ENCODE measurements at regions not wholly inside any gene's neighbourhood (a gene's known extent, or its start where the extent isn't known, plus 50 kb on each side); places are given as distances from the start of the nearest gene placed in this dataset.

DNA sequence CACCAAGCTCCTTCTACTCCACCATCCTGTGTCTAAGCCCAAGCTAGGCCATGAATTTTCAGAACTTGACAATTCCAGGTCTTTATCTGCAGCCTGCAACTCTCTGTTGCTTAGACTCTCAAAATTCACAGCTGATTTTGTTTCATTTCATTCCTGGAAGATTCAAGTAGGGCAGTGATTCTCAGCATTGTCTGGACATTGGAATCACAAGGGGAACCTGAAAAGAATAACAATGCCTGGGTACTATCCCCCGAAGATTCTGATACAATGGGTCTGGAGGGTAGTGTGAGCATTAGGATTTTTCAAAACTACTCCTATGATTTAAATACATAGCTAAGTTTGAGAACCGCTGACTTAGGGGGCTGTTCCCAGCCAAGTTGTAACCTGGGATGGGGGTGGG lies 534.7 kb upstream of the IL12A start:
- Mint-ChIP-seq H3K9me3 (no peaks in the 10 kb centered on the region), H3K27me3 (peaks cover 3% of the 10 kb centered on the region), H3K36me3 (no peaks in the 10 kb centered on the region), H3K4me1 (ENCODE audit: unreplicated experiment) (peaks cover 7% of the 10 kb centered on the region), H3K4me3 (no peak overlapping the region), H3K27ac (no peak overlapping the region)
- TF ChIP-seq, protein P1, sequence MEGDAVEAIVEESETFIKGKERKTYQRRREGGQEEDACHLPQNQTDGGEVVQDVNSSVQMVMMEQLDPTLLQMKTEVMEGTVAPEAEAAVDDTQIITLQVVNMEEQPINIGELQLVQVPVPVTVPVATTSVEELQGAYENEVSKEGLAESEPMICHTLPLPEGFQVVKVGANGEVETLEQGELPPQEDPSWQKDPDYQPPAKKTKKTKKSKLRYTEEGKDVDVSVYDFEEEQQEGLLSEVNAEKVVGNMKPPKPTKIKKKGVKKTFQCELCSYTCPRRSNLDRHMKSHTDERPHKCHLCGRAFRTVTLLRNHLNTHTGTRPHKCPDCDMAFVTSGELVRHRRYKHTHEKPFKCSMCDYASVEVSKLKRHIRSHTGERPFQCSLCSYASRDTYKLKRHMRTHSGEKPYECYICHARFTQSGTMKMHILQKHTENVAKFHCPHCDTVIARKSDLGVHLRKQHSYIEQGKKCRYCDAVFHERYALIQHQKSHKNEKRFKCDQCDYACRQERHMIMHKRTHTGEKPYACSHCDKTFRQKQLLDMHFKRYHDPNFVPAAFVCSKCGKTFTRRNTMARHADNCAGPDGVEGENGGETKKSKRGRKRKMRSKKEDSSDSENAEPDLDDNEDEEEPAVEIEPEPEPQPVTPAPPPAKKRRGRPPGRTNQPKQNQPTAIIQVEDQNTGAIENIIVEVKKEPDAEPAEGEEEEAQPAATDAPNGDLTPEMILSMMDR (conservative IDR thresholded peaks at IDR 0.05), result no peak
- DNase-seq (ENCODE audit: extremely low spot score, unreplicated experiment), result no peak

DNA sequence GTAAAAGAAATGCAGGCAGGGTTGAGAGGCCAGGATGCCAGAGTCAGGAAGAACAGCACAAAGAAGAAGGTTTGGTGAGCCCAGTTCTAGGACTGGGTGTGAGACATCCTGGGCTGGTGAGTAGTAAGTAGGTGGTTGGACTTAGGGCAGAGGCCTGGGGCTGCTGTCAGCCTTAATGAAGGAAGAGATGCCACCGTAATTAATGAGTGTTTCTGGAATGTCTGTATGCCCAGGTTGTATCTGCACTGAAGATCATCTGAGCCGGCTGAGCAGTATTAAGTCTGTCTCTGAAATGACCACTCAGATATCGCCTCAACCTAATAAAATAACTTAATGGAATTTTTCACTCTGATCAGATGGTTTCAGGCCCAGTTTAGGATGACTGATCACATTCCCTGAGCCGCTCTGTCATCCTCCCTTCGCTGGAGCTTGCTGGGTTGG lies 532.9 kb upstream of the IL12A start:
- H3K27ac Mint-ChIP-seq, result no peak overlapping the region
- DNase-seq (ENCODE audit: extremely low spot score, unreplicated experiment), result no peak
- no peaks in the 10 kb centered on the region for H3K36me3 Mint-ChIP-seq
- H3K4me3 Mint-ChIP-seq, result no peak overlapping the region
- peaks cover 3% of the 10 kb centered on the region for H3K27me3 Mint-ChIP-seq
- TF ChIP-seq, protein P1 (conservative IDR thresholded peaks at IDR 0.05), result no peak
- peaks cover 7% of the 10 kb centered on the region for H3K4me1 Mint-ChIP-seq (ENCODE audit: unreplicated experiment)
- H3K9me3 Mint-ChIP-seq, result no peaks in the 10 kb centered on the region

DNA sequence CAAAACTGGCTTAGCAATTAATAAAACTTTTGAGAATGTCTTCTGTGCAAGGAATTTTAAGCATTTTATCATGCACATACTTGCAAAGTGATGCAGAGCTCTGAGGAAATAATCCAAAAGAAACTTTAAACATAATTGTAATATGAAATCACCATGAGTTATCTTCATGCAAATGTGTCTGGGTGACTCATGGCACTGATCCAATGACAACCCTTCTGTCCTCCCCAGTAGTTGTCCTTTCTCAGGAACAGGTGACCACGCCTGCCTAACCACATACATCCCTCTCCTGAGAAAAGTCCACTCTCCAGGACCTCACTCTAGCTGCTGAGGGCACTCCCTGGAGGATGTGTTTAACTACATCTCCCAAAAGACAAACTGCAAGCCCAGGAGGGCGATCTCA lies 530.6 kb upstream of the IL12A start:
- Mint-ChIP-seq H3K4me3 (peak overlapping the region; percentile 17), H3K4me1 (ENCODE audit: unreplicated experiment) (peaks cover 7% of the 10 kb centered on the region), H3K9me3 (no peaks in the 10 kb centered on the region), H3K27ac (peak overlapping the region; percentile 45), H3K36me3 (no peaks in the 10 kb centered on the region), H3K27me3 (peaks cover 6% of the 10 kb centered on the region)
- TF ChIP-seq, protein P1 (conservative IDR thresholded peaks at IDR 0.05), result no peak
- DNase-seq (ENCODE audit: extremely low spot score, unreplicated experiment), result no peak

DNA sequence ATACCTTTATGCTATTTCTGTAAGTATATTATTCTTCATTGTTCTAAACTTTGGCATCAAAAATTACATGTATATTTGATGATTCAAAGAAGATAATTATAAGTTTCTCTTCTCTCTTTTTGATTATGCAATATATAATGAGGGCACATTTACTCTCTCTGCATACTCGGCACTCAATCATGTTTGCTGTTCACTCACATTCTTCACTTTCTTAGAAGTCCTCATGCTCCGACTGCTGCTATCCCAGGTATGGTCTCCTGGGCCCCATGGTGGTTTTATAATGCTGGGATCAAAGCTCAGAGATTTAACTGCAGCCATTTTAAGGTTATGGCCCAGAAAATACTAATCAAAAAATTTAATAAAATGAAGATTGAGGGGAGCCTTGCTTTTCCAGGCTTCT lies 529.7 kb upstream of the IL12A start:
- Mint-ChIP-seq H3K36me3 (no peaks in the 10 kb centered on the region), H3K4me3 (no peak overlapping the region), H3K4me1 (ENCODE audit: unreplicated experiment) (peaks cover 7% of the 10 kb centered on the region), H3K9me3 (no peaks in the 10 kb centered on the region), H3K27ac (no peak overlapping the region), H3K27me3 (peaks cover 3% of the 10 kb centered on the region)
- no peak for DNase-seq (ENCODE audit: extremely low spot score, unreplicated experiment)
- TF ChIP-seq, protein P1 (conservative IDR thresholded peaks at IDR 0.05), result no peak

DNA sequence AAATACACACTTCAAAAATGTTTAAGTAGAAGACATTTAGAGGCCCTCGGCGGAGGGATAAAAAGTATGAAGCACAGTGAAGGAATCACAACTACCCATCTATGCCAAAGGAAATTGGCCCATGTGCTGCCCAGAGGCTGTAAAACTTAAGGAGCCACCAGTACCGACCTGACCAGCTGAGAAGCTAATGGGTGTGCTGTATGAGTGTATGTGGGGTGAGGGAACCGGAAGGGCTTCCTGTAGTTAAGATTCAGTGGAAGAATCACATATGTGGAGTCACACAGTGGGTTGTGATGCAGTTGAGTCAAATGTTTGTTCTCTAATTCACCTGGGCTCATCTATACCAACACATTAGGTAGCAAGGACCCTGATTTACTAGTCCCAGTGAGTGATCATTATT lies 516.0 kb upstream of the IL12A start:
- no peak for DNase-seq (ENCODE audit: extremely low spot score, unreplicated experiment)
- no peak overlapping the region for H3K27ac Mint-ChIP-seq
- TF ChIP-seq, protein P1 (conservative IDR thresholded peaks at IDR 0.05), result no peak
- no peaks in the 10 kb centered on the region for H3K4me1 Mint-ChIP-seq (ENCODE audit: unreplicated experiment)
- no peaks in the 10 kb centered on the region for H3K9me3 Mint-ChIP-seq
- H3K36me3 Mint-ChIP-seq, result no peaks in the 10 kb centered on the region
- no peaks in the 10 kb centered on the region for H3K27me3 Mint-ChIP-seq
- no peak overlapping the region for H3K4me3 Mint-ChIP-seq

DNA sequence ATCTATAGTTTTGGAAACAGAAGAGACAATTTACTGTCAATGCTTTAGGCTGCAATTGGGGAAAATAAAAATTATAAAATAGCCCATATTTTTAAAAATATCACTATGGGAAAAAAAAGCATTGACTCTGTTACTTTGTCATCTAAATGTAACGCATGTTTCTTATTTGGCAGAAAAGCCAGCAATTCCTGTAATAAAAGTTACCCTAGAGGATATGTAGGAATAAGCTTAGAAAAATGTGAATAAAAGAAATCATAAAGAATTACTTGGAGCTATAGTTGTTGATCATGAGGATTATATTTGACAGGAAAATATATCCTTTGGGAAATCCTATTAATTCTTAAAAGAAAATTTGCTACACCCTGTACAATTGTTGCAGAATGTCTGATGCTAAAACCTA lies 515.4 kb upstream of the IL12A start:
- TF ChIP-seq, protein P1 (conservative IDR thresholded peaks at IDR 0.05), result no peak
- H3K4me1 Mint-ChIP-seq (ENCODE audit: unreplicated experiment), result no peaks in the 10 kb centered on the region
- H3K36me3 Mint-ChIP-seq, result no peaks in the 10 kb centered on the region
- no peaks in the 10 kb centered on the region for H3K27me3 Mint-ChIP-seq
- no peaks in the 10 kb centered on the region for H3K9me3 Mint-ChIP-seq
- no peak overlapping the region for H3K27ac Mint-ChIP-seq
- DNase-seq (ENCODE audit: extremely low spot score, unreplicated experiment), result no peak
- no peak overlapping the region for H3K4me3 Mint-ChIP-seq
